Cardiac septum (tissue), 1 donor: ENCODE measurements at regions not wholly inside any gene's neighbourhood (a gene's known extent, or its start where the extent isn't known, plus 50 kb on each side); places are given as distances from the start of the nearest gene placed in this dataset.
A peak's percentile ranks its signal among the peaks of the same experiment; 100 is the strongest.

Experiments used
- DNase-seq: peaks from one replicate; pipeline ENCODE4 v3.0.0-alpha.2; 2020; ENCODE audit warnings: low spot score
- intact Hi-C: fragments of 100-400 bp; cut with DNase I; formaldehyde crosslinking; loops from one replicate; pipeline ENCODE4 v1.14.0; 2022
- donor health status: DM: no; HTN: no; CAD: no.

DNA sequence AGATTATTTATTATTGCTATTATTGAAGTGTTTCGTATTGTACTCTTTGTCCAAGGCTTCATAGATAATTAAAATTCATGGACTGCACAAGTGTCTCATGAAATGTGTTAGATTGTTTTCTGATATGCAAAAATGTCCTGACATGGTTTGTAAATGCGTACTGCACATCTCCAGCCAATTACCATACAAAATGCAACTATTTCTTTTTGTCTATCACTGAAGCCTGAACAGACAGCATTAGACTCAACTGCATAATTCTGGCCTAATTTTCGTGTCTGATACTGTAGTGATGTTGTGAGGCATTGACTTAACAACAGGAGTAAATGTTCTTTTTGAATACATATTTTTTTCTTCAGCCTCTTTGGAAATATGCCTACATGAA, 498.2 kb upstream of the CD180 start:
- DNase-seq = no peak
- intact Hi-C loops = loop anchor here (5.0 kb wide), 2 partner anchors 48 to 112 kb away; no protein-coding TSS in a partner anchor

- intact Hi-C loops = loop anchor here (5.0 kb wide), 2 partner anchors 47 to 113 kb away; no protein-coding TSS in a partner anchor
- peak; percentile 81 for DNase-seq
These were observed 497.6 kb upstream of the CD180 start for GRCh38 chr5:67693956-67694809.

DNA sequence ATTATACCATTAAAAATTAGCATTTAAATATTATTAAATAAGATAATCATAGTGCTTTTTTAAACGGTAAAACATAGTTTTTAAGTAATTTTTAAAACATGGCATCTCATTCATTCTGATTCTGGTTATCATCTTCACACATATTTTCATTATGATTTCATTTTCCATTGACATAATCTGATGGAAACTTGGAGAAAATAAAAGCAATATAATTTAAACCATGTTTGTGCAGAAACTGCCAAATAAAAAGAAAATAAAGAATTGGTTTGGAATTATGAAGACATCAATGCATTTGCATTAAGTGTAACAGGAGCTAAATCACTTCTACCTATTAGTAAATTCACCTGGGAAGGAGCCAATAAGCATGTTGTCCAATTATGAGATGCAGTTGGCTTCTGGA, 490.1 kb upstream of the CD180 start:
- no peak for DNase-seq
- intact Hi-C loops = no loop called here

- intact Hi-C loops = no loop called here
- DNase-seq = no peak
These were observed 485.1 kb upstream of the CD180 start for GRCh38 chr5:67681703-67682102.

- intact Hi-C loops = no loop called here
- no peak for DNase-seq
These were observed 483.5 kb upstream of the CD180 start for GRCh38 chr5:67680099-67680498.

DNA sequence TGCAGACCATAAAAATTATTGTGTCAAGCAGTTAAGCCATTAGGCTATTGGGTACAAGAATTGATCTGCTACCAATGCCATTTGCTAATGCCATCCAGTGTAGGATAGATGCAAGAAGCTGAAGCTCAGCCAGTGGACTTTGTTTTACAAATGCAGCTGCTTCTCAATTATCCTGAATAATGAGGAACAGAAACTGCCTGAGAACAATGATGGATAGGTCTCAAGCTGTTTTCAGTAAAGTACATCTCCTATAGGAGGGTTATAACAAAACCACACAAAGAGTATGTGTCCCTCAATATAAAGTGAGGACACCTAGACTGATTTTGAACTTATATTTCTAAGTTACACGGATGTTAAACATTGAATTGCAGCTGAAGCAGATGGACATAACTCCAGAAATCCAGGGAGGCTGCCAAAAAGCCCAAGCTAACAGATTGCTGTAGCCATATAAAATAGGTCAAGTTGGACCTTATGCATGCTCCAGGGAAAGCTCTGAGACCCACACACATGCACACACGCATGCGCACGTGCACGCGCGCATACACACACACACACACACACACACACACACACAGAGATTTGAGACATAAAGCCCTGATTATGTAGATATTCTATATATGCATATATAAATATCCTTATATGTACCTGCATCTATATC, 482.7 kb upstream of the CD180 start:
- no peak for DNase-seq
- intact Hi-C loops = no loop called here

GRCh38 chr5:67678594-67678993, 482.0 kb upstream of the CD180 start:
- intact Hi-C loops = no loop called here
- DNase-seq = no peak

GRCh38 chr5:67677422-67677970, 480.9 kb upstream of the CD180 start:
- intact Hi-C loops = no loop called here
- DNase-seq = no peak

DNA sequence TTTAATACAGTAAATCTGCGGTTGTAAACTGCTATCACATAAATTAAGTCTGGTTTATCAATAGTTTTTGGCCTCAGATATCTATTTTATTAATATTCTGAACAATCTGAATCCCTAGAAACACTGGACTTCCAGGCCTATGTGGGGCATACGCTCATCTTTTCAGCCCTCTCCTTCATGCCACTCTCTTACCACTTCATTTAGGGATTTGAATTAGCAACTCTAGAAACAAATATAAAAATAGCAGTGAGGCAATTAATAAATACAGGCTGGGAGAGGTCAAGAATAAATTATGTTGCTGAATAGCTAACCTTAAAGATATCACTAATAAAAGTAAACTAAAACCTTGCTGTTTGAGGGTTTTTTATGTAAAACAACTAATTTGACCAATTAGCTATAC, 480.3 kb upstream of the CD180 start:
- intact Hi-C loops = no loop called here
- DNase-seq = no peak

DNA sequence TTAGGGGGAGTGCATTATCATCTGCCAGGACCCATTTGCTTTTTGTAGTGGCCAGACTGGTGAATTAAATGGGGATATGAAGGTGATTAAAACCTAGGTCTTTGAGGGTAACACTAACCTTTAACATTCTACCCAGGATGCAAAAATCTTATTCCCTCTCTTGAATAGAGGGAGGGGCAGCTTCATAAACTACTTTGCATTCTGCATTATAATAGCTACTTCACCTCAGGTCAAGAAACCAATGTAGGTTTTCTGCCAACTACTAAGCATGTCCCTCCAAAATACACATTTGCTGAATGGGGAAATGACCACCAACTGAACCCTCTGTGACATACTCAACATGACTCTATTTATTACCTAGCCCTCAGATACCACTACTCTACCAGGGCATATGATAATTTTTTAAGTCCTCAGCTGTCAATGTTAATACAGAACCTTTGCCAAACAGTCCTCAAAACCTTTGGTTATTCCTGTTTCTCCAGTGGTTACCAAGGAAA, 477.6 kb upstream of the CD180 start:
- no peak for DNase-seq
- intact Hi-C loops = no loop called here

- intact Hi-C loops = no loop called here
- no peak for DNase-seq
These were observed 477.0 kb upstream of the CD180 start for GRCh38 chr5:67673618-67674017.

DNA sequence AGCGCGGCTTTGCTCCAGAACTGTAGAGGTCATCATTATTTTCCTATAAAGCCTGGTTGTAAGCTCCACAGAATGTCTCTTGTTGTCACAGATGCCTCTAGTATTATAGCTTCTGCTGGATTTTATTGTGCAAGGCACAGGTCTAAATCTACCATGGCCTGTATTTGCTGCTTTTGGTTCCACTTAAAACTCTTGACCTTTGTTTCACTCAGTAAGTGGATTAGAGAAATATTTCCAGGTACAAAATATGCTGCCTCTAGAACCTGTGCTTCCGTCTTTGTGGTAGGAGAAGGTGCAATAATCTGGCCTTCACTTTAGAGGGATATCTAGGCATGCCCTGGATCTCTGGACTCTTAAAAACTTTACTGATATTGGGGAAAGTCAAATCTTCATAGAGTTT, 476.6 kb upstream of the CD180 start:
- intact Hi-C loops = no loop called here
- DNase-seq = no peak

DNA sequence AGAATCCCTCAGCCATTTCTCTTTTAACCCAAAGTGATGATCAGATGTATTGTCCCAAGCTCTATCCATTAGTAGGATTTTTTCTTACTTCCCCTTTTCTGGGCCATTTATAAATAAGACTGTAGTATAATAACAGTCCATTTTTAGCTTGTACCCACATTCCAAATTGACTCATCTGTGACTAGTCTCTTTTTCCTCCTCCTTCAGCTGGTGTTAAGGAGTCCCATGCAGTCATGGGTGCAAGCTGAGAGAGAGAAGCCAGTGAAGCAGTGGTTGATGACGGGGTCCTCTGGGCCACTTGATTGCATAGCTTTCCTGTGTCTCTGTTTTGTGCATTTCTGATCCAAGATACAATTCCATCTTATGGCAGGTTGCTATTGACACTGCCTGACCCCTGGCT, 476.0 kb upstream of the CD180 start:
- no peak for DNase-seq
- intact Hi-C loops = no loop called here

GRCh38 chr5:67669916-67670315, 473.3 kb upstream of the CD180 start:
- no peak for DNase-seq
- intact Hi-C loops = no loop called here

DNA sequence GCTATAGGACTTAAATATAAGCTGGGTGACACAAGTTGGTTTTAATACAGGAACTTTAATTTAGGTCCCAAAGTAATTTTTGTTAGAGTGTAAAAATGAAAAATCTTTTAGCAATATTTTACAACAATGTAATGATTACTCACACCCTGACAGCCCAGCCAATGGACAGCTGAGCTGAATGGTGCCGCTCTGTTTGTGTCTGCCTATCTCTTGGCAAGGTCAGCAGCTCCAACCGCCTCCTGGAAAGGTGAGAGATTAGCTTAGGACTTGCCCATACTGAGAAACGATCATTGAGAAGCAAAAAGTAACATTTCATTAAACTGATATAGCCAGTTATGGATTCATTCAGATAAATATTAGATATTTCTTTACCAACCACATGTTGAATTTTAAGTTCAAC, 463.6 kb upstream of the CD180 start:
- no peak for DNase-seq
- intact Hi-C loops = no loop called here

GRCh38 chr5:67659288-67659687, 462.7 kb upstream of the CD180 start:
- no peak for DNase-seq
- intact Hi-C loops = no loop called here

GRCh38 chr5:67657055-67657454, 460.5 kb upstream of the CD180 start:
- intact Hi-C loops = no loop called here
- no peak for DNase-seq

DNA sequence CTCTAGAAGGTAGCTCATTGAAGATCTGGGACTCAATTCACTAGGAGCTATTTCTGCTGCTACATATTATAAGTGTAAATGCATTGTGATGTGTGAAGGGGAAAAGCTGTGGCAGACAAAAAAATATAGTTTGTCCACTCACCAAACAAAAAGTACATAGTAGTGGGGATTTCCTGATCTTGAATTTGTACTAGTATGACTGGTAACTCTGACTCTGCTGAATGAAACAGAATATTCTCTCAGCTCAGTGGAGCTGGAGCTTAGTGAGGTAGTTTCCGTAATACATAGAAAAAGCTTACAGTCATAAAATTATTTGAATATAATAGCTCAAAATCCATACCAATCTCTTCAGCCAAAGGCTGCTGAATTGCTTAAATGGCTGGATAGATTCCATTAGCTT, 455.6 kb upstream of the CD180 start:
- intact Hi-C loops = no loop called here
- no peak for DNase-seq

DNA sequence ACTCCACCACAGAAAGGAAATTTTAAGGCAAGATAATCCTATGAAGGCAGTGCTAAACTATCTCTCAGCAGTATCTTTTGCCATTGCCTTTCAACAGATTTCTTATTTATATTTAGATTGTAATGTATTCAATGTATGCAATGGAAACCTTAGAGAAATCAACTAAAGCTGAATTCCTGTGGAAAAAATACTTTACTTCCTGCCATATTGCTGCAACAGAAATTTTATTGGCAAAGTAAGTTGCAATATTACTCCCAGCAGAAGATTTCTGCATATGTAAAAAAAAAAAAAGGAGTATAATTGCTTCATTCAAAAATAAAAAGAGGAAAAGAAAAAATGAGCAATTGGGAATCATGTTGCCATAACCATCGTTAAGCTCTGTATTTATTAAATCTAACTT, 454.6 kb upstream of the CD180 start:
- intact Hi-C loops = no loop called here
- DNase-seq = no peak

- intact Hi-C loops = loop anchor here (2.0 to 5.0 kb wide), 3 partner anchors 44 to 167 kb away; no protein-coding TSS in a partner anchor
- peak; percentile 81 for DNase-seq
These were observed 451.6 kb upstream of the CD180 start for GRCh38 chr5:67648201-67648671.
